Aorta (tissue), 5 donors: ENCODE measurements at regions not wholly inside any gene's neighbourhood (a gene's known extent, or its start where the extent isn't known, plus 50 kb on each side); places are given as distances from the start of the nearest gene placed in this dataset.

Experiments used
- ATAC-seq: fragments of 200-7000 bp; cut with Tn5 transposase; one replicate; pipeline ENCODE4 v1.9.1; 2022; ENCODE audit warnings: moderate library complexity; ENCODE audit not compliant: low FRiP score
- DNase-seq, 2 donors: peaks; one replicate each; pipeline ENCODE4 v3.0.0-alpha.2; 2020
- H3K27ac ChIP-seq, 2 donors: one replicate each; pipeline ENCODE4 v1.5.1; 2013; ENCODE audit warnings: low read length in 2 of 2, mild to moderate bottlenecking in 2 of 2, moderate library complexity in 2 of 2, control low read depth in 1 of 2, inconsistent platforms in 1 of 2, low read depth in 1 of 2
- H3K27me3 ChIP-seq, 2 donors: one replicate each; pipeline ENCODE4 v1.6.1; 2013; ENCODE audit warnings: control low read depth in 1 of 2, low read length in 1 of 2, mild to moderate bottlenecking in 1 of 2, moderate library complexity in 1 of 2; ENCODE audit not compliant: insufficient read depth in 2 of 2, control insufficient read depth in 1 of 2
- H3K36me3 ChIP-seq, 2 donors: one replicate each; pipeline ENCODE4 v1.6.1; 2013; ENCODE audit warnings: control low read depth in 1 of 2, low read length in 1 of 2, mild to moderate bottlenecking in 1 of 2; ENCODE audit not compliant: insufficient read depth in 2 of 2, control insufficient read depth in 1 of 2
- H3K4me1 ChIP-seq, 2 donors: one replicate each; pipeline ENCODE4 v1.6.1; 2013; ENCODE audit warnings: low read length in 2 of 2, control low read depth in 1 of 2, mild to moderate bottlenecking in 1 of 2, moderate library complexity in 1 of 2; ENCODE audit not compliant: insufficient read depth in 2 of 2, control insufficient read depth in 1 of 2
- H3K4me3 ChIP-seq, 2 donors: one replicate each; pipeline ENCODE4 v1.5.1; 2013; ENCODE audit warnings: low read length in 2 of 2, control low read depth in 1 of 2, mild to moderate bottlenecking in 1 of 2
- H3K9me3 ChIP-seq: one replicate; pipeline ENCODE4 v1.6.1; 2013; ENCODE audit warnings: mild to moderate bottlenecking, low read length; ENCODE audit not compliant: control insufficient read depth
- WGBS, 2 donors: extraction: QIAGEN DNeasy Blood & Tissue Kit; methylation state at CpG; one replicate each; pipeline ENCODE4 v1.1.7; 2013; 5-methylcytosine and 5-hydroxymethylcytosine counted together
- intact Hi-C, 2 donors: fragments of 100-400 bp; cut with DNase I; formaldehyde crosslinking; loops; one replicate each; pipeline versions ENCODE4 v1.14.2 to v1.15.0; 2022
- donor health status: healthy with polysubstance abuse.
- donor health status: Bipolar disorder and iron deficiency.
- donor health status: DM: no; HTN: no; CAD: no.
- donor health status: DM: no; HTN: no; CAD: no.
- donor health status: DM: yes; HTN: yes; CAD: no.

DNA sequence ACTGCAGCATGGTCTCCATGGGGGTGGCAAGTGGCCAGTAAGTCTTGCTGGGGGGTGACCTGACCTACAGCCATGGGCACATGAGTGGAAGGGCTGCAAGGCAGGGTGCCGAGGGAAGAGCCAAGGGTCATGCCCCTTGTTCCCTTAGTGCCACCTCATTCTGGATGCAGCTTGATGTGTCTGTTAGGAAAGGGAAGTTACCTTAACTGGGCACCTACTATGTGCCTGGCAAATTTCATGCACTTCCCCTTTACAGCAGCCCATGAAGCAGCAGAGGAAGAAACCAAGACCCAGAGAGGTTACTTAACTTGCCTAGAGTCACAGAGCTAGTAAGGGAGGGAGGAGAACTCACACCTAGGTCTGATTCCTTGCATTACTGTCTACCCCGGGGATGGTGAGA, 174.0 kb downstream of the MRPL14 start:
- Histone ChIP-seq H3K27me3 (no peaks in the 10 kb centered on the region), H3K27ac (no peak overlapping the region), H3K4me3 (no peak overlapping the region), H3K9me3 (no peaks in the 10 kb centered on the region), H3K4me1 (no peaks in the 10 kb centered on the region), H3K36me3 (no peaks in the 10 kb centered on the region)
- no peak for DNase-seq
- intact Hi-C loops: no loop called here
- WGBS, 2 donors: 75 to 84% methylated on average over 2 of the region's 2 CpGs
- ATAC-seq: no peak

DNA sequence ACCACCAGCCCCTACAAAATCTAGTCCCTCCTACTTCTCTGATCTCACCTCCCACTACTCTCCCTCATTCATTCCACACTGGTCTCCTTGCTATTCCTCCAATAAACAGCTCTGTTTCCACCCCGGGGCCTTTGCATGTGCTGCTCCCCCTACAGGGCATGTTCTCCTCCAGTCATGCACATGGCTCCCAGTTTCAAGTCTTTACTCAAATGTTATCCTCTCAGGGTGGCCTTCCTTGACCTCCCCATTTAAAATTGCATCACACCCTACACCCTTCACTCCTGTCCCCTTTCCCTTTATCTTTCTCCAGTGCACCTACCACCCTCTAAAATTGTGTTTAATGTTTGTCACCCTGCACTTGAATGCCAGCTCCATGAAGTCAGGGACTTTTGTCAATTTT, 174.5 kb downstream of the MRPL14 start:
- H3K4me3 ChIP-seq: no peak overlapping the region
- H3K4me1 ChIP-seq: no peaks in the 10 kb centered on the region
- WGBS, 2 donors: 88 to 100% methylated on average over 1 of the region's 1 CpG
- no peaks in the 10 kb centered on the region for H3K36me3 ChIP-seq
- DNase-seq: no peak
- ATAC-seq: no peak
- intact Hi-C loops: no loop called here
- H3K27me3 ChIP-seq: no peaks in the 10 kb centered on the region
- no peaks in the 10 kb centered on the region for H3K9me3 ChIP-seq
- no peak overlapping the region for H3K27ac ChIP-seq

DNA sequence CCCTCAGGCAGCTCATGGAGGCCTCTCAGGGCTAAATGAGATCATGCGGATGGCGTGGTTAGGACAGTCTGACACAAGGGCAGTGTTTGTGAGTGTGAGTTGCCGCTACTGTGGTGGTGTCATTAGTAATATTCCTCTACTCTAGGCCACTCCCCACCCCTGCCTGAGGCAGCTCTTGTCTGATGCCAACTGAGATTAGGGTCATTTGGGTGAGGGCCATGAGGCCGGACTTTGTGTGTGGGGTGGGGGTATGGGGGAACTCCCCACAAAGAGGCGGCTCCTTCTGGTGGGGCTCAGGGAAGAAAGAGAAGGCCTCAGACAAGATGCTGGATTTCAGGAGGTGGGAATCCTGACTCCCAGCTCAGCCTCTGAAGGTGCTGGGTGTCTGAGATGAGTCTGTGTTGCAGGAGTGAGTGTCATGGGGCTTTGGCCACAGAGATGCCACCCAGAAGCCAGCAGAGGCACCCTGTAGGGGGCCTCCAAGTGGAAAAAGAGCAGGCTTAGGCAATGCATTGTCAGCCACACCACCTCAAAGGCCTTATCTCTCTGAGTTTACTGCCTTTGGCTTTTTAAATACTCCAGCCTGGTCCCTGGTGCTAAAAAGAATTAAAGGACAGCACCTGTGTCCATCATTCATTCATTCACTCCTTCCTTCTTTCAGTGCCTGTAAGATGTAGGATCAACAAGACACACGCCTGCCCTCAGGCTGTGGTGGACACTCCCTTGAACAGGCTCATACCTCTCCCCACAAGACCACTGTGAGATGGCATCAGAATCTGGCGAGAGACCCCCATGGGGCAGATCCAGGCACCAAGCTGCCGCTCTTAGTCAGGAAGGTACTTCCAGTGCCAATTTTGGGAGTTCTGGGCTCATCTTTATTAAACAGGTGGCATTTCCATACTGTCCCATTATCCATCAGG, 175.2 kb downstream of the MRPL14 start:
- Histone ChIP-seq H3K4me3 (no peak overlapping the region), H3K27ac (no peak overlapping the region), H3K36me3 (no peaks in the 10 kb centered on the region), H3K9me3 (no peaks in the 10 kb centered on the region), H3K4me1 (no peaks in the 10 kb centered on the region), H3K27me3 (no peaks in the 10 kb centered on the region)
- DNase-seq: peak in 1 of 2 donors; percentile 36
- WGBS, 2 donors: 94% methylated on average over 8 of the region's 8 CpGs
- intact Hi-C loops: no loop called here
- no peak for ATAC-seq

DNA sequence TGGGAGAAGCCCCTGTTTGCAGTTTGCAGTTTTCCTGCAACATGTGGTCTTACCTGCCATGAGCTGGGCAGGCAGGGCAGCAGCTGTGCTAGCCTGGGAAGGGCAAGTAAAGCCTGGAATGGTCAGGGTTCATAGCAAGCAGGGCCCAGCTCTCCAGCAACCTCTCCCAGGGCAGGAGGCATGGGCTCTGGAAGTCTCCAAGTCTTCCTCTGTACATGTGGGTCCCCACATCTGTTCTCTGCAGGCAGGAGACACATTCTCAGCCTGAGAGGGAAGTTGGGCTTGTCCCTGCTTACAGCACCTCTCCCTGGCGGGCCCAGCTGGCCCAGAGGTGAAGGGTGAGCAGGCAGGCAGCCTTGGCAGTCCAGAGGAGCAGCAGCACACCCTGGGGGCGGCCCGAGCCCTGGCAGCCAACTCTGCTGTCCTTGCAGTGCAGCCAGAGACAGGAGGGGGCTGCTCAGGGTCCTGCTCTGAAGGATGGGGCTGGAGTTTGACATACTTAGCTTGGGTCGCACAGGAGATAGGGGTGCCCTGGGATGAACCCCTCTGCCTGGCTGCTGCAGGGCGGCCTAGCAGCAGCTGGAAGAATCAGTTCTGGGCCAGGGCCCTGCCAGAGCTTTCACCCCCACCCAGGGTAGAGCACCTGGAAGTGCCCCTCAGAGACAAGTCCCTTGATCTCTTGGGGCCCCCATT, 176.0 kb downstream of the MRPL14 start:
- intact Hi-C loops: no loop called here
- Histone ChIP-seq H3K27me3 (no peaks in the 10 kb centered on the region), H3K4me3 (no peak overlapping the region), H3K4me1 (no peaks in the 10 kb centered on the region), H3K9me3 (no peaks in the 10 kb centered on the region), H3K36me3 (no peaks in the 10 kb centered on the region), H3K27ac (no peak overlapping the region)
- ATAC-seq (no peak), DNase-seq (peak in 1 of 2 donors; percentile 71)
- WGBS, 2 donors: 76 to 79% methylated on average over 5 of the region's 5 CpGs

DNA sequence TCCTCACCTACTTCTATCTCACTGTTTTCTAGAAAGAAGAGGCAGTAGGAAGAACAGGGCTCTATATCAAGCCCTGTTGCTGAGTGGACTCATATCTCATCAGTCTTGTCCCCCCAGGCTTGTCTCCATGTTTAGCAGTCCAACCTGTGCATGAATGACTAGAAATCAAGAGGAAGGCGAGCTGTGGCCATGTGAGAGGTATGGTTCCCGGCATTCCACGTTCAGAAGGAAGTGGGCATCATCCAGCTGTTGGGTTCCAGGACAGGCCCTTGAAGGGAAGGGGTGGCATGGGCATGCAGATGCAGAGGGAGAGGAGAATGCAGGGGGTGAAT, 176.6 kb downstream of the MRPL14 start:
- intact Hi-C loops: no loop called here
- WGBS, 2 donors: 89 to 91% methylated on average over 3 of the region's 3 CpGs
- H3K27me3 ChIP-seq: no peaks in the 10 kb centered on the region
- no peak overlapping the region for H3K4me3 ChIP-seq
- ATAC-seq (no peak), DNase-seq (no peak)
- no peaks in the 10 kb centered on the region for H3K4me1 ChIP-seq
- peaks cover 1% of the 10 kb centered on the region for H3K9me3 ChIP-seq
- H3K27ac ChIP-seq: no peak overlapping the region
- H3K36me3 ChIP-seq: no peaks in the 10 kb centered on the region

DNA sequence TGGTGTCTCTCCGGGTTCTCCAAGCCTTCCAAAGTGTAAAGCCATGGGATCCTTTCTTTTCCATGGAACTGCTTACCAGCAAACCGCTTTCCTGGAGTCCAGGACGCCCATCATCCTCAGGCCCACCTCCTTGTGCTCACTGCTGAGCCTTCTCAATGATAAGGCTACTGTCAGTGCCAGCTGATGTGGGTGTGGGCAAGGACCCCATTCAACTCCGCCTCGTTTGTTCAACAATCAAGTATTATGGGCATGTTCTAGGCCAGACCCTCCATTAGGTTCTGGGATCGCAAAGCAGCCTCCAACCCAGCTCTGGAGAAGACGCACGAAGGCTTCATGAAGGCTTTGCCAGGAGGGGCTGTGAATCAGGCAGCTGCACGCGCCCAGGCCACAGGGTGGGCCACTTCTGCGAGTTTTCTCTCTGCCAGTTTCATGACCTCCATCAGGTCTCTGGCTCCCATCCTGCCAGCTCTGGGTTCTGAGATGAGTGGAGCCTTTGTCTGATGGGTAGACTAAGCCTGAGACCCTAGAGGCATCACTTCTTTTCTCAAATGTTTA, 177.1 kb downstream of the MRPL14 start:
- WGBS, 2 donors: 89 to 94% methylated on average over 11 of the region's 11 CpGs
- intact Hi-C loops: no loop called here
- H3K4me3 ChIP-seq: no peak overlapping the region
- H3K36me3 ChIP-seq: no peaks in the 10 kb centered on the region
- ATAC-seq (no peak), DNase-seq (peak in 1 of 2 donors; percentile 36)
- no peaks in the 10 kb centered on the region for H3K27me3 ChIP-seq
- peaks cover 3% of the 10 kb centered on the region for H3K9me3 ChIP-seq
- no peaks in the 10 kb centered on the region for H3K4me1 ChIP-seq
- H3K27ac ChIP-seq: no peak overlapping the region

DNA sequence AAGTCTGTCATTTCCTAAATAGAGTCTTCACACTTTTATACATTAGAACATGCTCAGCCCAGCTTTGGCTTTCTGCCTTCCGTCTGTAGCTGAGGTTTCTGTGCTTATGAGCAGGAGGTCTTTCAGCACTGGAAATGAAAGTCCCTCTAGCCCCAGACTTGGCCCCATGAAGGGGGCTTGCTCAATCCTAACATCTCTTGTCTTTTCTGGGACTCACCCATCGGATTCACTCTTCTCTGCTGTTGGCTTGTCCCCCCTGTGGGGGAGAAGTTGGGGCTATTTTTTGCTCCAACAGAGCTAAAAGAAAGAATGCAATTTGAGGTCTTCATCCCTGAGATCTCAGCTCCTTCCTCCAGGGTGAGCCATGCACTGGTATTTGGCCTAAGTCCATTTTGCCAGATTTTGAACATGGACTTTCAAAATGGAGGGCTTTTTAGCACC, 177.7 kb downstream of the MRPL14 start:
- DNase-seq: no peak
- no peaks in the 10 kb centered on the region for H3K36me3 ChIP-seq
- WGBS, 2 donors: 94 to 95% methylated on average over 2 of the region's 2 CpGs

DNA sequence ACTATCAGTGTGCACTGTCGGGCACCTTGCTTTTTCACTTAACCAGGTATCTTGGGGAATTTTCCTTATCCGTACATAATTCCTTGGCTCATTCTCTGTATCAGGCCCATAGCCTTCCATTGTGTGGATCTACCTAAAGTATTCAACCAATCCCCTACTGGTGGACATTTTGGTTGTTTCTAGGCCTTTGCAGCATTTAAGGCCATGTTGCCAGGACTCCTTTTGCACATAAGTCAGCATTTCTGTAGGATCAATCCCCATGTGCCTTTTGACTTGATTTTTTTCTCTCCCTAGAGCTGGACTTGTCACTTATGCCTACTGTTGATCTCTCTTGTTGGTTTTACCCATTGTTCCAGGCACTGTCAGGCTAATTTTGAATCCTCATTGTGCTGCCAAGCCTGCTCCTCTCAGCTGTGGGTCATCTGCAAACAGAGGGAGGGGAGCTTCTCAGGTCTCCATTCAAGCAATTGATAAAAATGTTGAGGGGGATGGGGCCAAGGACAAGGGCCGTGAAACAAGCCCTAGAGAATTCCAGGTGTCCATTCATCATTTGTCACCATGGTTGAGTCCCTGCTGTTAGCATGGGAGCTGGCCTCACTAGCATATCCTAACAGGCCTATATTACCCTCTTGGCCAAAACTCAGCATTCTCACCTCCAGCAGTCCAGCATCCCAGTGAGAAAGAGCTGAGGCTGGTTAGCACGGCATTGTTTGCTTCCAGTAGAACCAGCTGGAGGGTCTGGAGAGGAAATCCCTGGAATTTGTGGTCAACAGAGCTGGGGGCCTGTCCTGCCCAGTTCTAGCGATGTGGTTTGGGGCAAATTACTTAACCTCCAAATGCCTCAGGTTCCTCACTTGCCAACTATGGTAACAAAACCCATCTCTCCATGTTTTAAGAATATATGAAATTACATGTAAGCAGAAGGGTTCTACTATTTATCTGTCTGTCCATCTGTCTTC, 178.4 kb downstream of the MRPL14 start:
- peaks cover 5% of the 10 kb centered on the region for H3K9me3 ChIP-seq
- no peak overlapping the region for H3K27ac ChIP-seq
- H3K36me3 ChIP-seq: no peaks in the 10 kb centered on the region
- intact Hi-C loops: no loop called here
- DNase-seq (no peak), ATAC-seq (no peak)
- no peaks in the 10 kb centered on the region for H3K27me3 ChIP-seq
- H3K4me3 ChIP-seq: no peak overlapping the region
- no peaks in the 10 kb centered on the region for H3K4me1 ChIP-seq
- 93 to 96% methylated on average over 5 of the region's 5 CpGs for whole genome bisulfite sequencing, 2 donors

More for the DNA sequence above, 177.7 kb downstream of the MRPL14 start:
- intact Hi-C loops: no loop called here
- no peak for ATAC-seq
- H3K27me3 ChIP-seq: no peaks in the 10 kb centered on the region
- no peaks in the 10 kb centered on the region for H3K4me1 ChIP-seq
- H3K27ac ChIP-seq: no peak overlapping the region
- H3K9me3 ChIP-seq: peaks cover 5% of the 10 kb centered on the region
- H3K4me3 ChIP-seq: no peak overlapping the region
